SK-N-SH (cell line): ENCODE measurements at regions not wholly inside any gene's neighbourhood (a gene's known extent, or its start where the extent isn't known, plus 50 kb on each side); places are given as distances from the start of the nearest gene placed in this dataset.

ENCODE experiments used
- CTCF ChIA-PET: fragments of 300-600, 350-600 bp; formaldehyde crosslinking; extraction: SDS; loops from one replicate; lab custom pipeline; 2021; lab: Yijun Ruan, JAX
- POLR2A ChIA-PET: fragments of 350-600 bp; sonication (Branson Sonifier 250); formaldehyde crosslinking; extraction: SDS; loops from one replicate; lab custom pipeline; 2020; ENCODE audit warnings: antibody characterized with exemption, inconsistent platforms; lab: Yijun Ruan, JAX
- DNase-seq: peaks from one replicate; pipeline ENCODE4 v3.0.0; 2012
- H2AFZ ChIP-seq: fragments of 200-600 bp; sonication (generic); 2 replicates; pipeline ENCODE4 v1.8.1; 2016; ENCODE audit warnings: antibody characterized with exemption, mild to moderate bottlenecking, low read depth
- H3F3A ChIP-seq: fragments of 200-600 bp; sonication (generic); replicated peaks from 2 replicates; pipeline ENCODE3; 2016; ENCODE audit warnings: antibody characterized with exemption, mild to moderate bottlenecking; ENCODE audit not compliant: insufficient read depth
- H3K27ac ChIP-seq, 2 experiments: fragments of 200-500 bp in 1 of 2; fragments of 200-600 bp in 1 of 2; sonication (Bioruptor generic) in 1 of 2; sonication (generic), shearing (Covaris generic) in 1 of 2; 2 replicates each; pipeline versions ENCODE4 v1.5.1 to v1.6.1; 2014 to 2016; ENCODE audit warnings: low read depth in 2 of 2, inconsistent platforms in 1 of 2, low read length in 1 of 2, mild to moderate bottlenecking in 1 of 2, mixed read lengths in 1 of 2
- H3K27me3 ChIP-seq: fragments of 200-600 bp; sonication (generic), shearing (Covaris generic); 2 replicates; pipeline ENCODE4 v1.6.1; 2016; ENCODE audit warnings: mixed run types; ENCODE audit not compliant: insufficient read depth
- H3K36me3 ChIP-seq, 2 experiments: fragments of 200-500 bp in 1 of 2; fragments of 200-600 bp in 1 of 2; sonication (Bioruptor generic) in 1 of 2; sonication (generic) in 1 of 2; replicated peaks in 1 of 2; 2 replicates each; pipeline versions ENCODE3 to v1.5.1; 2014 to 2016; ENCODE audit warnings: low read length in 1 of 2, mild to moderate bottlenecking in 1 of 2; ENCODE audit not compliant: insufficient read depth in 2 of 2, control insufficient read depth in 1 of 2
- H3K4me1 ChIP-seq, 2 experiments: fragments of 200-500 bp in 1 of 2; fragments of 200-600 bp in 1 of 2; sonication (Bioruptor generic) in 1 of 2; sonication (generic), shearing (Covaris generic) in 1 of 2; 2 replicates each; pipeline versions ENCODE4 v1.5.1 to v1.6.1; 2014 to 2016; ENCODE audit warnings: low read depth in 1 of 2, low read length in 1 of 2, mixed run types in 1 of 2; ENCODE audit not compliant: insufficient read depth in 2 of 2, control insufficient read depth in 1 of 2
- H3K4me2 ChIP-seq: fragments of 200-600 bp; sonication (generic), shearing (Covaris generic); 2 replicates; pipeline ENCODE4 v1.6.1; 2017; ENCODE audit warnings: mixed run types
- H3K4me3 ChIP-seq, 2 experiments: fragments of 200-500 bp in 1 of 2; fragments of 200-600 bp in 1 of 2; sonication (Bioruptor generic) in 1 of 2; sonication (generic), shearing (Covaris generic) in 1 of 2; 2 replicates each; pipeline versions ENCODE4 v1.5.1 to v1.8.1; 2014 to 2016; ENCODE audit warnings: low read depth in 2 of 2, inconsistent platforms in 1 of 2, low read length in 1 of 2, mild to moderate bottlenecking in 1 of 2, mixed read lengths in 1 of 2, moderate library complexity in 1 of 2
- H3K79me2 ChIP-seq: fragments of 200-600 bp; sonication (generic); 2 replicates; pipeline ENCODE4 v1.8.1; 2017; ENCODE audit warnings: mild to moderate bottlenecking; ENCODE audit not compliant: insufficient read depth
- H3K9ac ChIP-seq: fragments of 200-600 bp; sonication (generic); 2 replicates; pipeline ENCODE4 v1.6.1; 2017; ENCODE audit warnings: mixed run types
- H3K9me2 ChIP-seq: fragments of 200-600 bp; sonication (generic); 2 replicates; pipeline ENCODE4 v1.6.1; 2017; ENCODE audit warnings: mixed run types
- H3K9me3 ChIP-seq: fragments of 200-600 bp; sonication (generic); 2 replicates; pipeline ENCODE4 v1.6.1; 2017; ENCODE audit warnings: mixed run types, mild to moderate bottlenecking, moderate library complexity
- H4K20me1 ChIP-seq: fragments of 200-600 bp; sonication (generic); 2 replicates; pipeline ENCODE4 v1.6.1; 2017; ENCODE audit warnings: mild to moderate bottlenecking, mixed run types; ENCODE audit not compliant: insufficient read depth
- CHD2 ChIP-seq: fragments of 150-350 bp; IDR thresholded peaks from 2 replicates; pipeline ENCODE4 v1.6.1; 2018; ENCODE audit warnings: low read length; ENCODE audit not compliant: partially characterized antibody
- EZH2phosphoT487 ChIP-seq: fragments of 200-600 bp; sonication (generic); IDR thresholded peaks from 2 replicates; pipeline ENCODE4 v1.6.1; 2017; ENCODE audit warnings: low read depth, mixed run types, mild to moderate bottlenecking, antibody characterized with exemption, moderate library complexity, borderline replicate concordance
- FOSL2 ChIP-seq: IDR thresholded peaks from 2 replicates; pipeline ENCODE4 v1.4.0; 2012; ENCODE audit warnings: low read depth, mild to moderate bottlenecking, moderate library complexity, borderline replicate concordance
- FOXJ3 ChIP-seq: sonication (generic); formaldehyde crosslinking; IDR thresholded peaks from 2 replicates; pipeline ENCODE4 v1.5.1; 2020; ENCODE audit warnings: mild to moderate bottlenecking, missing genetic modification reagents
- IRF3 ChIP-seq: fragments of 150-350 bp; IDR thresholded peaks from 2 replicates; pipeline ENCODE4 v1.6.1; 2016; ENCODE audit warnings: mild to moderate bottlenecking, low read depth, low read length
- JUND ChIP-seq: IDR thresholded peaks from 2 replicates; pipeline ENCODE4 v1.4.0; 2012
- MEF2A ChIP-seq: IDR thresholded peaks from 2 replicates; pipeline ENCODE4 v1.4.0; 2012; ENCODE audit warnings: low read depth, borderline replicate concordance
- MXI1 ChIP-seq: IDR thresholded peaks from 2 replicates; pipeline ENCODE4 v1.6.1; 2012; ENCODE audit warnings: mild to moderate bottlenecking, low read depth, low read length, improper control_type of control experiment
- RAD21 ChIP-seq: IDR thresholded peaks from 2 replicates; pipeline ENCODE4 v1.6.1; 2012; ENCODE audit warnings: mild to moderate bottlenecking, low read length
- RCOR1 ChIP-seq: fragments of 150-350 bp; IDR thresholded peaks from 2 replicates; pipeline ENCODE4 v1.6.1; 2017; ENCODE audit warnings: antibody characterized with exemption, low read length
- RFX5 ChIP-seq: IDR thresholded peaks from 2 replicates; pipeline ENCODE4 v1.6.1; 2012; ENCODE audit warnings: mild to moderate bottlenecking, improper control_type of control experiment, low read length
- RXRA ChIP-seq: IDR thresholded peaks from 2 replicates; pipeline ENCODE4 v1.4.0; 2012; ENCODE audit warnings: low read depth, mild to moderate bottlenecking, borderline replicate concordance
- SMC3 ChIP-seq: IDR thresholded peaks from 2 replicates; pipeline ENCODE4 v1.6.1; 2012; ENCODE audit warnings: low read depth, low read length, improper control_type of control experiment
- TAF1 ChIP-seq: IDR thresholded peaks from 2 replicates; pipeline ENCODE4 v1.6.1; 2012; ENCODE audit warnings: low read depth, mild to moderate bottlenecking, low read length, moderate library complexity, borderline replicate concordance
- USF2 ChIP-seq: fragments of 150-350 bp; IDR thresholded peaks from 2 replicates; pipeline ENCODE4 v1.6.1; 2017; ENCODE audit warnings: antibody characterized with exemption, low read length, low read depth, borderline replicate concordance
- WGBS: methylation state at CpG from one replicate; pipeline ENCODE4 v1.1.6; 2017; ENCODE audit warnings: low lambda C conversion rate; 5-methylcytosine and 5-hydroxymethylcytosine counted together
- TF ChIP-seq, protein P1 (sequence below): fragments of 200-600 bp; sonication (generic); IDR thresholded peaks from 2 replicates; pipeline ENCODE4 v1.6.1; 2017; ENCODE audit warnings: antibody characterized with exemption, mild to moderate bottlenecking, moderate library complexity
- TF ChIP-seq, protein P2 (sequence below): IDR thresholded peaks from 2 replicates; pipeline ENCODE4; 2012
- TF ChIP-seq, protein P3 (sequence below): IDR thresholded peaks from 2 replicates; pipeline ENCODE4 v1.4.0; 2012; ENCODE audit warnings: low read depth, borderline replicate concordance
- TF ChIP-seq, protein P4 (sequence below): IDR thresholded peaks from 2 replicates; pipeline ENCODE4 v1.6.1; 2012; ENCODE audit warnings: mild to moderate bottlenecking, low read depth, low read length, moderate library complexity

DNA sequence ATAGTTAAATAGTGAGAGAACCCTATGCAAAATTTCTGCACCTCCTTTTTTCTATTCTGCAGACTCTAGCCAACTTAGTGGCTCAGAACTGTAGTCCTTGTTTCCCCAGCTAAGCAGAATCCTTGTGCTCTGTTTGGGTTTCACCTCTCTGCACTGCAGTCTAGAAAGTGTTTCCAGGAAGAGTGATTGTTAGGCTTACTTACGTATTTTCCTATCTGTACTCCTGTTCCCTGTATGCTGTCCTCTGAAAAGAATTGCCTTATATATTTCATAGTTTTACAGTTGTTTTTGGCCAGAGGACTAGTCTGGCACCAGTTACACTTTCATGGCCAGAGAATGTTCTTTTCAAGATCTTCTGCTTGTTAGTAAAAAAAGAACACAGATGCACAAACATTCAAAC, 154.6 kb upstream of the POT1 start (continued):
- TF ChIP-seq, protein P1, sequence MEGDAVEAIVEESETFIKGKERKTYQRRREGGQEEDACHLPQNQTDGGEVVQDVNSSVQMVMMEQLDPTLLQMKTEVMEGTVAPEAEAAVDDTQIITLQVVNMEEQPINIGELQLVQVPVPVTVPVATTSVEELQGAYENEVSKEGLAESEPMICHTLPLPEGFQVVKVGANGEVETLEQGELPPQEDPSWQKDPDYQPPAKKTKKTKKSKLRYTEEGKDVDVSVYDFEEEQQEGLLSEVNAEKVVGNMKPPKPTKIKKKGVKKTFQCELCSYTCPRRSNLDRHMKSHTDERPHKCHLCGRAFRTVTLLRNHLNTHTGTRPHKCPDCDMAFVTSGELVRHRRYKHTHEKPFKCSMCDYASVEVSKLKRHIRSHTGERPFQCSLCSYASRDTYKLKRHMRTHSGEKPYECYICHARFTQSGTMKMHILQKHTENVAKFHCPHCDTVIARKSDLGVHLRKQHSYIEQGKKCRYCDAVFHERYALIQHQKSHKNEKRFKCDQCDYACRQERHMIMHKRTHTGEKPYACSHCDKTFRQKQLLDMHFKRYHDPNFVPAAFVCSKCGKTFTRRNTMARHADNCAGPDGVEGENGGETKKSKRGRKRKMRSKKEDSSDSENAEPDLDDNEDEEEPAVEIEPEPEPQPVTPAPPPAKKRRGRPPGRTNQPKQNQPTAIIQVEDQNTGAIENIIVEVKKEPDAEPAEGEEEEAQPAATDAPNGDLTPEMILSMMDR = no peak
- TF ChIP-seq IRF3 (no peak), SMC3 (no peak), MXI1 (no peak), RFX5 (no peak), FOXJ3 (CRISPR knock-in tag) (no peak), RCOR1 (no peak)

DNA sequence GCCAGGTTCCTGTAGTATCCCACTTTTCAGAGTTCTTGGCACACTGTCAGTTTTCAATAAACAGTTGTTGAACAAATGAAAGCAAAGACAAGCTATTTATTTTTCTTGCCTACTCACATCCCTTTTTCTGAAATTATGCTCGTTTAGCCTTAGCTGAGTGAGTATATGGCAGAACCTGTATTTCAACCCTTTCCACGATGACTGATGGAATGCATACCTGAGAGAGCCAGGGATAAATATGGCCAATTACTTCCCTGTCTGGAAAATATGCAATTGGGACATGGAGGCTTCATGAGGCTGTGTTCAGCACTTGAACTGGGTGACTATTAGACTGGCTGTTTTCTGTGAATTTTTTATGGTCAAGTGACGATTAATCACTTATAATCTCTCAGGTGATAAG, 144.5 kb upstream of the POT1 start:
- CTCF ChIA-PET = no interaction called here
- TF ChIP-seq CHD2 = no peak
- TF ChIP-seq, protein P2, sequence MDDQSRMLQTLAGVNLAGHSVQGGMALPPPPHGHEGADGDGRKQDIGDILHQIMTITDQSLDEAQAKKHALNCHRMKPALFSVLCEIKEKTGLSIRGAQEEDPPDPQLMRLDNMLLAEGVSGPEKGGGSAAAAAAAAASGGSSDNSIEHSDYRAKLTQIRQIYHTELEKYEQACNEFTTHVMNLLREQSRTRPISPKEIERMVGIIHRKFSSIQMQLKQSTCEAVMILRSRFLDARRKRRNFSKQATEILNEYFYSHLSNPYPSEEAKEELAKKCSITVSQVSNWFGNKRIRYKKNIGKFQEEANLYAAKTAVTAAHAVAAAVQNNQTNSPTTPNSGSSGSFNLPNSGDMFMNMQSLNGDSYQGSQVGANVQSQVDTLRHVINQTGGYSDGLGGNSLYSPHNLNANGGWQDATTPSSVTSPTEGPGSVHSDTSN = no peak
- no peak for TF ChIP-seq TAF1
- TF ChIP-seq MEF2A = no peak
- TF ChIP-seq RFX5 = no peak
- TF ChIP-seq SMC3 = no peak
- no peak for TF ChIP-seq RXRA
- TF ChIP-seq USF2 = no peak
- no peak for TF ChIP-seq IRF3
- TF ChIP-seq, protein P3, sequence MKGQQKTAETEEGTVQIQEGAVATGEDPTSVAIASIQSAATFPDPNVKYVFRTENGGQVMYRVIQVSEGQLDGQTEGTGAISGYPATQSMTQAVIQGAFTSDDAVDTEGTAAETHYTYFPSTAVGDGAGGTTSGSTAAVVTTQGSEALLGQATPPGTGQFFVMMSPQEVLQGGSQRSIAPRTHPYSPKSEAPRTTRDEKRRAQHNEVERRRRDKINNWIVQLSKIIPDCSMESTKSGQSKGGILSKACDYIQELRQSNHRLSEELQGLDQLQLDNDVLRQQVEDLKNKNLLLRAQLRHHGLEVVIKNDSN = no peak
- TF ChIP-seq EZH2phosphoT487 = no peak
- TF ChIP-seq FOSL2 = no peak
- TF ChIP-seq RCOR1 = no peak
- no peak for TF ChIP-seq JUND
- TF ChIP-seq, protein P4, sequence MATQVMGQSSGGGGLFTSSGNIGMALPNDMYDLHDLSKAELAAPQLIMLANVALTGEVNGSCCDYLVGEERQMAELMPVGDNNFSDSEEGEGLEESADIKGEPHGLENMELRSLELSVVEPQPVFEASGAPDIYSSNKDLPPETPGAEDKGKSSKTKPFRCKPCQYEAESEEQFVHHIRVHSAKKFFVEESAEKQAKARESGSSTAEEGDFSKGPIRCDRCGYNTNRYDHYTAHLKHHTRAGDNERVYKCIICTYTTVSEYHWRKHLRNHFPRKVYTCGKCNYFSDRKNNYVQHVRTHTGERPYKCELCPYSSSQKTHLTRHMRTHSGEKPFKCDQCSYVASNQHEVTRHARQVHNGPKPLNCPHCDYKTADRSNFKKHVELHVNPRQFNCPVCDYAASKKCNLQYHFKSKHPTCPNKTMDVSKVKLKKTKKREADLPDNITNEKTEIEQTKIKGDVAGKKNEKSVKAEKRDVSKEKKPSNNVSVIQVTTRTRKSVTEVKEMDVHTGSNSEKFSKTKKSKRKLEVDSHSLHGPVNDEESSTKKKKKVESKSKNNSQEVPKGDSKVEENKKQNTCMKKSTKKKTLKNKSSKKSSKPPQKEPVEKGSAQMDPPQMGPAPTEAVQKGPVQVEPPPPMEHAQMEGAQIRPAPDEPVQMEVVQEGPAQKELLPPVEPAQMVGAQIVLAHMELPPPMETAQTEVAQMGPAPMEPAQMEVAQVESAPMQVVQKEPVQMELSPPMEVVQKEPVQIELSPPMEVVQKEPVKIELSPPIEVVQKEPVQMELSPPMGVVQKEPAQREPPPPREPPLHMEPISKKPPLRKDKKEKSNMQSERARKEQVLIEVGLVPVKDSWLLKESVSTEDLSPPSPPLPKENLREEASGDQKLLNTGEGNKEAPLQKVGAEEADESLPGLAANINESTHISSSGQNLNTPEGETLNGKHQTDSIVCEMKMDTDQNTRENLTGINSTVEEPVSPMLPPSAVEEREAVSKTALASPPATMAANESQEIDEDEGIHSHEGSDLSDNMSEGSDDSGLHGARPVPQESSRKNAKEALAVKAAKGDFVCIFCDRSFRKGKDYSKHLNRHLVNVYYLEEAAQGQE = no peak
- no peak for TF ChIP-seq RAD21

More for the DNA sequence above, 144.5 kb upstream of the POT1 start:
- Histone ChIP-seq H3F3A (no peaks in the 10 kb centered on the region), H3K9me2 (no peaks in the 10 kb centered on the region), H3K9ac (no peak overlapping the region), H2AFZ (no peak overlapping the region), H3K4me1 (no peaks in the 10 kb centered on the region), H3K27ac (no peak overlapping the region), H3K4me3 (no peak overlapping the region), H3K79me2 (no peaks in the 10 kb centered on the region), H3K36me3 (no peaks in the 10 kb centered on the region), H3K4me2 (no peak overlapping the region), H3K9me3 (no peaks in the 10 kb centered on the region), H3K27me3 (no peaks in the 10 kb centered on the region), H4K20me1 (no peaks in the 10 kb centered on the region)
- WGBS = 44% methylated on average over 3 of the region's 3 CpGs
- no peak for DNase-seq
- POLR2A ChIA-PET = no interaction called here
